Sciatic nerve (tissue), 2 donors: ENCODE measurements at regions not wholly inside any gene's neighbourhood (a gene's known extent, or its start where the extent isn't known, plus 50 kb on each side); places are given as distances from the start of the nearest gene placed in this dataset.

Source experiments
- ATAC-seq: fragments of 200-7000 bp; cut with Tn5 transposase; one replicate; pipeline ENCODE4 v1.9.1; 2020; ENCODE audit warnings: mild to moderate bottlenecking, moderate library complexity
- DNase-seq: peaks from one replicate; pipeline ENCODE4 v3.0.0-alpha.2; 2020; ENCODE audit warnings: low spot score
- intact Hi-C: fragments of 100-400 bp; cut with DNase I; formaldehyde crosslinking; loops from one replicate; pipeline ENCODE4 v1.14.2; 2022
- donor health status: DM: no; HTN: no; CAD: no.
- donor health status: DM: no; HTN: no; CAD: no.

- intact Hi-C loops: no loop called here
- no peak for ATAC-seq
Measured at GRCh38 chr7:110564246-110564645, 526.7 kb upstream of the LRRN3 start.

GRCh38 chr7:110568388-110568787 lies 522.5 kb upstream of the LRRN3 start:
- intact Hi-C loops: no loop called here

More at GRCh38 chr7:110564246-110564645, 526.7 kb upstream of the LRRN3 start:
- DNase-seq: no peak

GRCh38 chr7:110568932-110569331 lies 522.0 kb upstream of the LRRN3 start:
- DNase-seq (no peak), ATAC-seq (no peak)
- intact Hi-C loops: no loop called here

More at GRCh38 chr7:110568388-110568787, 522.5 kb upstream of the LRRN3 start:
- DNase-seq (no peak), ATAC-seq (no peak)

GRCh38 chr7:110569486-110570205 lies 521.3 kb upstream of the LRRN3 start:
- intact Hi-C loops: no loop called here
- no peak for DNase-seq
- ATAC-seq: no peak

GRCh38 chr7:110573862-110574528 lies 516.9 kb upstream of the LRRN3 start:
- ATAC-seq (no peak), DNase-seq (no peak)
- intact Hi-C loops: no loop called here

- no peak for ATAC-seq
- intact Hi-C loops: no loop called here
- DNase-seq: no peak
Measured at GRCh38 chr7:110587294-110587693, 503.6 kb upstream of the LRRN3 start.

- ATAC-seq: no peak
- DNase-seq: no peak
- intact Hi-C loops: no loop called here
Measured at GRCh38 chr7:110590415-110590814, 500.5 kb upstream of the LRRN3 start.

GRCh38 chr7:110591341-110591740 lies 499.6 kb upstream of the LRRN3 start:
- intact Hi-C loops: no loop called here
- DNase-seq: no peak
- ATAC-seq: no peak

- intact Hi-C loops: no loop called here
- ATAC-seq: no peak
- DNase-seq: no peak
Measured at GRCh38 chr7:110592557-110592956, 498.4 kb upstream of the LRRN3 start.

- DNase-seq (no peak), ATAC-seq (no peak)
- intact Hi-C loops: no loop called here
Measured at GRCh38 chr7:110593355-110593754, 497.6 kb upstream of the LRRN3 start.

GRCh38 chr7:110595694-110596093 lies 495.2 kb upstream of the LRRN3 start:
- intact Hi-C loops: no loop called here
- DNase-seq (no peak), ATAC-seq (no peak)

GRCh38 chr7:110600956-110601355 lies 490.0 kb upstream of the LRRN3 start:
- no peak for ATAC-seq

GRCh38 chr7:110601710-110602109 lies 489.2 kb upstream of the LRRN3 start:
- intact Hi-C loops: no loop called here
- no peak for DNase-seq

More at GRCh38 chr7:110600956-110601355, 490.0 kb upstream of the LRRN3 start:
- DNase-seq: no peak
- intact Hi-C loops: no loop called here

GRCh38 chr7:110604206-110604605 lies 486.7 kb upstream of the LRRN3 start:
- no peak for ATAC-seq
- intact Hi-C loops: no loop called here
- no peak for DNase-seq

More at GRCh38 chr7:110601710-110602109, 489.2 kb upstream of the LRRN3 start:
- no peak for ATAC-seq

GRCh38 chr7:110604885-110605284 lies 486.0 kb upstream of the LRRN3 start:
- intact Hi-C loops: no loop called here
- ATAC-seq (no peak), DNase-seq (no peak)

- ATAC-seq: no peak
- intact Hi-C loops: no loop called here
- DNase-seq: no peak
Measured at GRCh38 chr7:110607050-110607857, 483.7 kb upstream of the LRRN3 start.

- no peak for DNase-seq
- ATAC-seq: no peak
- intact Hi-C loops: no loop called here
Measured at GRCh38 chr7:110609336-110609735, 481.6 kb upstream of the LRRN3 start.

GRCh38 chr7:110612680-110613079 lies 478.2 kb upstream of the LRRN3 start:
- no peak for ATAC-seq
- no peak for DNase-seq
- intact Hi-C loops: no loop called here
